Effector memory CD8-positive, alpha-beta T cell (primary cell): ENCODE measurements at regions not wholly inside any gene's neighbourhood (a gene's known extent, or its start where the extent isn't known, plus 50 kb on each side); places are given as distances from the start of the nearest gene placed in this dataset.

Source experiments
- ATAC-seq: fragments of 150-1000 bp; cut with Tn5 transposase; replicated peaks from 2 replicates; pipeline ENCODE4 v1.10.0; 2021; ENCODE audit warnings: mild to moderate bottlenecking, moderate library complexity
- DNase-seq, 3 experiments: peaks; one replicate each; pipeline ENCODE4 v3.0.0; 2021
- H3K27ac Mint-ChIP-seq, 2 donors: one replicate each; pipeline ENCODE4 v1.8.0; 2022; ENCODE audit warnings: mild to moderate bottlenecking in 2 of 2, mixed read lengths in 2 of 2, moderate library complexity in 2 of 2
- H3K27me3 Mint-ChIP-seq, 2 donors: one replicate each; pipeline ENCODE4 v1.8.0; 2022; ENCODE audit warnings: mixed read lengths in 2 of 2
- H3K36me3 Mint-ChIP-seq: one replicate; pipeline ENCODE4 v1.8.0; 2022; ENCODE audit warnings: mild to moderate bottlenecking, moderate library complexity, mixed read lengths; ENCODE audit not compliant: insufficient read depth
- H3K4me1 Mint-ChIP-seq, 2 donors: one replicate each; pipeline ENCODE4 v1.8.0; 2022; ENCODE audit warnings: low read depth in 2 of 2, mixed read lengths in 2 of 2
- H3K4me3 Mint-ChIP-seq, 2 donors: one replicate each; pipeline ENCODE4 v1.8.0; 2022; ENCODE audit warnings: mild to moderate bottlenecking in 2 of 2, mixed read lengths in 2 of 2, moderate library complexity in 2 of 2
- H3K9me3 Mint-ChIP-seq, 2 donors: one replicate each; pipeline ENCODE4 v1.8.0; 2022; ENCODE audit warnings: mixed read lengths in 2 of 2

- DNase-seq (no peak), ATAC-seq (no peak)
- H3K4me1 Mint-ChIP-seq: no peaks in the 10 kb centered on the region
- H3K27me3 Mint-ChIP-seq: no peaks in the 10 kb centered on the region
- H3K4me3 Mint-ChIP-seq: no peak overlapping the region
- H3K36me3 Mint-ChIP-seq: no peaks in the 10 kb centered on the region
- no peaks in the 10 kb centered on the region for H3K9me3 Mint-ChIP-seq
- H3K27ac Mint-ChIP-seq: no peak overlapping the region
Observed at GRCh38 chr10:47217113-47217512, 82.9 kb upstream of the GDF10 start.

GRCh38 chr10:47218803-47219202 is 81.2 kb upstream of the GDF10 start:
- H3K36me3 Mint-ChIP-seq: no peaks in the 10 kb centered on the region
- no peaks in the 10 kb centered on the region for H3K9me3 Mint-ChIP-seq
- H3K4me3 Mint-ChIP-seq: no peak overlapping the region
- H3K4me1 Mint-ChIP-seq: no peaks in the 10 kb centered on the region
- H3K27me3 Mint-ChIP-seq: no peaks in the 10 kb centered on the region
- H3K27ac Mint-ChIP-seq: no peak overlapping the region
- DNase-seq (no peak), ATAC-seq (no peak)

- H3K4me1 Mint-ChIP-seq: peaks cover 0 to 3% of the 10 kb centered on the region in 2 donors
- H3K9me3 Mint-ChIP-seq: no peaks in the 10 kb centered on the region
- H3K36me3 Mint-ChIP-seq: no peaks in the 10 kb centered on the region
- ATAC-seq (no peak), DNase-seq (no peak)
- no peak overlapping the region for H3K4me3 Mint-ChIP-seq
- H3K27ac Mint-ChIP-seq: no peak overlapping the region
- peaks cover 0 to 9% of the 10 kb centered on the region in 2 donors for H3K27me3 Mint-ChIP-seq
Observed at GRCh38 chr10:47222461-47222860, 77.5 kb upstream of the GDF10 start.

- H3K4me1 Mint-ChIP-seq: peaks cover 0 to 3% of the 10 kb centered on the region in 2 donors
- no peak for DNase-seq
- no peak for ATAC-seq
- peaks cover 0 to 9% of the 10 kb centered on the region in 2 donors for H3K27me3 Mint-ChIP-seq
- no peak overlapping the region for H3K27ac Mint-ChIP-seq
- no peak overlapping the region for H3K4me3 Mint-ChIP-seq
- no peaks in the 10 kb centered on the region for H3K36me3 Mint-ChIP-seq
- no peaks in the 10 kb centered on the region for H3K9me3 Mint-ChIP-seq
Observed at GRCh38 chr10:47223236-47223635, 76.8 kb upstream of the GDF10 start.

- ATAC-seq: no peak
- no peak for DNase-seq
- H3K27me3 Mint-ChIP-seq: peaks cover 0 to 9% of the 10 kb centered on the region in 2 donors
- peak overlapping the region in 1 of 2 donors; percentile 6 for H3K27ac Mint-ChIP-seq
- peaks cover 0 to 3% of the 10 kb centered on the region in 2 donors for H3K4me1 Mint-ChIP-seq
- H3K36me3 Mint-ChIP-seq: no peaks in the 10 kb centered on the region
- H3K4me3 Mint-ChIP-seq: no peak overlapping the region
- H3K9me3 Mint-ChIP-seq: peaks cover 0 to 8% of the 10 kb centered on the region in 2 donors
Observed at GRCh38 chr10:47224546-47225218, 75.3 kb upstream of the GDF10 start.

GRCh38 chr10:47225219-47225927 is 74.6 kb upstream of the GDF10 start:
- Mint-ChIP-seq H3K9me3 (peaks cover 0 to 8% of the 10 kb centered on the region in 2 donors), H3K27ac (no peak overlapping the region), H3K4me3 (no peak overlapping the region), H3K4me1 (peaks cover 0 to 3% of the 10 kb centered on the region in 2 donors), H3K27me3 (peaks cover 0 to 9% of the 10 kb centered on the region in 2 donors), H3K36me3 (no peaks in the 10 kb centered on the region)
- ATAC-seq (no peak), DNase-seq (no peak)

GRCh38 chr10:47225928-47226645 is 73.9 kb upstream of the GDF10 start:
- no peak overlapping the region for H3K27ac Mint-ChIP-seq

GRCh38 chr10:47230482-47230881 is 69.5 kb upstream of the GDF10 start:
- Mint-ChIP-seq H3K36me3 (peaks cover 4% of the 10 kb centered on the region), H3K4me3 (no peak overlapping the region), H3K27me3 (peaks cover 0 to 9% of the 10 kb centered on the region in 2 donors), H3K27ac (no peak overlapping the region), H3K4me1 (peaks cover 0 to 3% of the 10 kb centered on the region in 2 donors), H3K9me3 (peaks cover 0 to 8% of the 10 kb centered on the region in 2 donors)
- no peak for ATAC-seq
- DNase-seq: no peak

More at GRCh38 chr10:47225928-47226645, 73.9 kb upstream of the GDF10 start:
- H3K4me3 Mint-ChIP-seq: no peak overlapping the region
- H3K4me1 Mint-ChIP-seq: peaks cover 0 to 3% of the 10 kb centered on the region in 2 donors
- peaks cover 0 to 9% of the 10 kb centered on the region in 2 donors for H3K27me3 Mint-ChIP-seq
- DNase-seq (no peak), ATAC-seq (no peak)
- H3K36me3 Mint-ChIP-seq: peaks cover 4% of the 10 kb centered on the region
- peaks cover 0 to 8% of the 10 kb centered on the region in 2 donors for H3K9me3 Mint-ChIP-seq

GRCh38 chr10:47230957-47231356 is 69.0 kb upstream of the GDF10 start:
- no peak overlapping the region for H3K27ac Mint-ChIP-seq
- peaks cover 0 to 3% of the 10 kb centered on the region in 2 donors for H3K4me1 Mint-ChIP-seq
- ATAC-seq (no peak), DNase-seq (no peak)
- H3K27me3 Mint-ChIP-seq: peaks cover 0 to 6% of the 10 kb centered on the region in 2 donors
- H3K4me3 Mint-ChIP-seq: no peak overlapping the region
- peaks cover 0 to 8% of the 10 kb centered on the region in 2 donors for H3K9me3 Mint-ChIP-seq
- peaks cover 4% of the 10 kb centered on the region for H3K36me3 Mint-ChIP-seq

- peaks cover 0 to 1% of the 10 kb centered on the region in 2 donors for H3K27me3 Mint-ChIP-seq
- no peak for ATAC-seq
- peaks cover 4% of the 10 kb centered on the region for H3K36me3 Mint-ChIP-seq
- DNase-seq: no peak
- no peak overlapping the region for H3K4me3 Mint-ChIP-seq
- no peak overlapping the region for H3K27ac Mint-ChIP-seq
- no peaks in the 10 kb centered on the region for H3K4me1 Mint-ChIP-seq
- H3K9me3 Mint-ChIP-seq: peaks cover 0 to 8% of the 10 kb centered on the region in 2 donors
Observed at GRCh38 chr10:47231414-47231813, 68.6 kb upstream of the GDF10 start.

GRCh38 chr10:47233631-47234030 is 66.4 kb upstream of the GDF10 start:
- Mint-ChIP-seq H3K9me3 (peaks cover 0 to 6% of the 10 kb centered on the region in 2 donors), H3K36me3 (peaks cover 4% of the 10 kb centered on the region), H3K4me1 (no peaks in the 10 kb centered on the region), H3K27ac (no peak overlapping the region), H3K4me3 (no peak overlapping the region), H3K27me3 (no peaks in the 10 kb centered on the region)
- ATAC-seq (no peak), DNase-seq (no peak)

- Mint-ChIP-seq H3K4me3 (no peak overlapping the region), H3K4me1 (no peaks in the 10 kb centered on the region), H3K27ac (no peak overlapping the region), H3K36me3 (peaks cover 3% of the 10 kb centered on the region), H3K9me3 (no peaks in the 10 kb centered on the region), H3K27me3 (no peaks in the 10 kb centered on the region)
- ATAC-seq: no peak
- DNase-seq: no peak
Observed at GRCh38 chr10:47235484-47235883, 64.5 kb upstream of the GDF10 start.

GRCh38 chr10:47237316-47238260 is 62.4 kb upstream of the GDF10 start:
- Mint-ChIP-seq H3K4me1 (no peaks in the 10 kb centered on the region), H3K27ac (no peak overlapping the region), H3K9me3 (no peaks in the 10 kb centered on the region), H3K36me3 (no peaks in the 10 kb centered on the region), H3K27me3 (no peaks in the 10 kb centered on the region), H3K4me3 (no peak overlapping the region)
- no peak for DNase-seq
- ATAC-seq: no peak
